ENCODE measurements at regions not wholly inside any gene's neighbourhood (a gene's known extent, or its start where the extent isn't known, plus 50 kb on each side); places are given as distances from the start of the nearest gene placed in this dataset.

- no peak for TF ChIP-seq BHLHE40 (IDR thresholded peaks at IDR 0.05; ENCODE audit: borderline replicate concordance)
- TF ChIP-seq ELF4 (IDR thresholded peaks at IDR 0.05): no peak
- TF ChIP-seq TARDBP (IDR thresholded peaks at IDR 0.05): no peak
Observed at GRCh38 chr4:138338840-138339239, 96.7 kb upstream of the SLC7A11 start.

Data from HEK293T (cell line).